SU-DHL-6 (cell line): ENCODE measurements at regions not wholly inside any gene's neighbourhood (a gene's known extent, or its start where the extent isn't known, plus 50 kb on each side); places are given as distances from the start of the nearest gene placed in this dataset.

ENCODE experiments used
- EZH2phosphoT487 ChIP-seq: fragments of 200-600 bp; sonication (generic), shearing (Covaris generic); conservative IDR thresholded peaks from 2 replicates; pipeline ENCODE4 v1.6.1; 2018; ENCODE audit warnings: mild to moderate bottlenecking, antibody characterized with exemption, low read length, moderate library complexity, mixed read lengths
- TF ChIP-seq, protein P1 (sequence below): fragments of 200-600 bp; sonication (generic); IDR thresholded peaks from one replicate; pipeline ENCODE4 v1.5.1; 2017; ENCODE audit warnings: antibody characterized with exemption, mild to moderate bottlenecking, low read length, moderate library complexity; ENCODE audit not compliant: insufficient read depth, poor library complexity, severe bottlenecking

DNA sequence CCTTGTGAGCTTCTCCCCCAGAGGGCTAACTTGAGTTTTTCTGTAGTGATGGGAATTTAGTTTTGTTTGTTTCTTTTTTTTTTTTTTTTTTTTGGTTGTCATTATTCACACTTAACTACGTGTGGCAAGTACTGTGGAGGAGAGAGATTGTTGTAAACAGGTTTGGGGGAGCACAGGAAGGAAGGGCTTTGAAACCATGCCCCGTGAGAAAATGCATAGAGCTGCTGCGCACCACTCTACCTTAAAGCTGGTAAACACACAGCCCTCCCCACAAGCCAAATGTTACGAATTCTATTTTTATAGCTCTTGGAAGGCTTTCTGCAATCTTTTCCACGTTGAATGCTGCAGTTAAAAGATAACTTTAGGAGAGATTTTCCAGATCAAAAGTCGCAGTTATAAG is 76.2 kb downstream of the ZNF22 start:
- TF ChIP-seq, protein P1, sequence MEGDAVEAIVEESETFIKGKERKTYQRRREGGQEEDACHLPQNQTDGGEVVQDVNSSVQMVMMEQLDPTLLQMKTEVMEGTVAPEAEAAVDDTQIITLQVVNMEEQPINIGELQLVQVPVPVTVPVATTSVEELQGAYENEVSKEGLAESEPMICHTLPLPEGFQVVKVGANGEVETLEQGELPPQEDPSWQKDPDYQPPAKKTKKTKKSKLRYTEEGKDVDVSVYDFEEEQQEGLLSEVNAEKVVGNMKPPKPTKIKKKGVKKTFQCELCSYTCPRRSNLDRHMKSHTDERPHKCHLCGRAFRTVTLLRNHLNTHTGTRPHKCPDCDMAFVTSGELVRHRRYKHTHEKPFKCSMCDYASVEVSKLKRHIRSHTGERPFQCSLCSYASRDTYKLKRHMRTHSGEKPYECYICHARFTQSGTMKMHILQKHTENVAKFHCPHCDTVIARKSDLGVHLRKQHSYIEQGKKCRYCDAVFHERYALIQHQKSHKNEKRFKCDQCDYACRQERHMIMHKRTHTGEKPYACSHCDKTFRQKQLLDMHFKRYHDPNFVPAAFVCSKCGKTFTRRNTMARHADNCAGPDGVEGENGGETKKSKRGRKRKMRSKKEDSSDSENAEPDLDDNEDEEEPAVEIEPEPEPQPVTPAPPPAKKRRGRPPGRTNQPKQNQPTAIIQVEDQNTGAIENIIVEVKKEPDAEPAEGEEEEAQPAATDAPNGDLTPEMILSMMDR: no peak
- no peak for TF ChIP-seq EZH2phosphoT487
